IPS DF 19.7 (cell line): ENCODE measurements at regions not wholly inside any gene's neighbourhood (a gene's known extent, or its start where the extent isn't known, plus 50 kb on each side); places are given as distances from the start of the nearest gene placed in this dataset.
A peak's percentile ranks its signal among the peaks of the same experiment; 100 is the strongest.
"Not testable (repeated sequence)": the region's sequence is repeated elsewhere in the genome, so short reads cannot be mapped to it uniquely, and the experiment has no call there.

Experiments used
- DNase-seq: peaks from one replicate; pipeline ENCODE4 v3.0.0-alpha.2; 2013; ENCODE audit warnings: low read depth, low spot score

- DNase-seq, result not testable (repeated sequence)
Observed at GRCh38 chr14:82691191-82691590, 1157.5 kb upstream of the SEL1L start.

GRCh38 chr14:82694820-82695219 lies 1161.2 kb upstream of the SEL1L start:
- no peak for DNase-seq

GRCh38 chr14:82704218-82704617 lies 1170.6 kb upstream of the SEL1L start:
- DNase-seq, result no peak

GRCh38 chr14:82710267-82710841 lies 1176.7 kb upstream of the SEL1L start:
- DNase-seq, result peak; percentile 25

- DNase-seq, result no peak
Observed at GRCh38 chr14:82719617-82720016, 1186.0 kb upstream of the SEL1L start.

- no peak for DNase-seq
Observed at GRCh38 chr14:82720431-82720830, 1186.8 kb upstream of the SEL1L start.

GRCh38 chr14:82720946-82721345 lies 1187.3 kb upstream of the SEL1L start:
- no peak for DNase-seq

- no peak for DNase-seq
Observed at GRCh38 chr14:82724316-82724715, 1190.7 kb upstream of the SEL1L start.

GRCh38 chr14:82725213-82725612 lies 1191.6 kb upstream of the SEL1L start:
- no peak for DNase-seq

- no peak for DNase-seq
Observed at GRCh38 chr14:82731526-82731925, 1197.9 kb upstream of the SEL1L start.

GRCh38 chr14:82740547-82740946 lies 1206.9 kb upstream of the SEL1L start:
- no peak for DNase-seq

- DNase-seq, result no peak
Observed at GRCh38 chr14:82755476-82755875, 1221.8 kb upstream of the SEL1L start.

GRCh38 chr14:82755923-82756322 lies 1222.3 kb upstream of the SEL1L start:
- no peak for DNase-seq

- no peak for DNase-seq
Observed at GRCh38 chr14:82757776-82758175, 1224.1 kb upstream of the SEL1L start.

- DNase-seq, result no peak
Observed at GRCh38 chr14:82759656-82760055, 1226.0 kb upstream of the SEL1L start.

GRCh38 chr14:82766123-82766522 lies 1232.5 kb upstream of the SEL1L start:
- DNase-seq, result no peak

GRCh38 chr14:82766996-82767395 lies 1233.3 kb upstream of the SEL1L start:
- no peak for DNase-seq

GRCh38 chr14:82776958-82777357 lies 1243.3 kb upstream of the SEL1L start:
- no peak for DNase-seq

- no peak for DNase-seq
Observed at GRCh38 chr14:82778008-82778590, 1244.4 kb upstream of the SEL1L start.

GRCh38 chr14:82778601-82779000 lies 1244.9 kb upstream of the SEL1L start:
- no peak for DNase-seq

GRCh38 chr14:82779301-82779700 lies 1245.6 kb upstream of the SEL1L start:
- DNase-seq, result no peak

- DNase-seq, result no peak
Observed at GRCh38 chr14:82785756-82786482, 1252.3 kb upstream of the SEL1L start.

- no peak for DNase-seq
Observed at GRCh38 chr14:82786483-82786880, 1252.8 kb upstream of the SEL1L start.
